NCI-H2196 (cell line): ENCODE measurements at regions not wholly inside any gene's neighbourhood (a gene's known extent, or its start where the extent isn't known, plus 50 kb on each side); places are given as distances from the start of the nearest gene placed in this dataset.

ENCODE experiments used
- DNase-seq: peaks from one replicate; lab custom pipeline; 2025; ENCODE audit not compliant: unreplicated experiment; lab: John Stamatoyannopoulos, UW

GRCh38 chr15:39320355-39320754 lies 260.5 kb upstream of the THBS1 start:
- no peak for DNase-seq

- DNase-seq, result no peak
Observed at GRCh38 chr15:39320886-39321285, 260.0 kb upstream of the THBS1 start.

DNA sequence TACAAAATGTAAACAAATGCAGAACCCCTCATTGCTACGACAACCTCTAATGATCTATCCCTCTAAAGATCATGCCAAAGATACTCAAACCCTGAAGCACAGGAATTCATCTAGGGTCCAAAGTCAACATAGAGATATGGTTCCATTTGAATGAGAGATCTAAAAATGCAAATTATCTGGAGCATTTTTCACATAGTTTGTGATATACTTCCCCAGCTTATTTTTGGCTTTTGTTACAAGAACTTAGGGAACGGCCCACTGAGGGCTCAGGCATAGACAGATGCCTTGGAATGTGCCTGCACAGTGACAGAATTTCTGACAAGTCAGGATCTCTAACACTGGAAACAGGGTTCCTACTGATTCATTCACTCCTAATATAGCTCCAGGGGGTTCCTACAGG lies 258.9 kb upstream of the THBS1 start:
- no peak for DNase-seq

GRCh38 chr15:39323157-39323556 lies 257.7 kb upstream of the THBS1 start:
- DNase-seq, result no peak

DNA sequence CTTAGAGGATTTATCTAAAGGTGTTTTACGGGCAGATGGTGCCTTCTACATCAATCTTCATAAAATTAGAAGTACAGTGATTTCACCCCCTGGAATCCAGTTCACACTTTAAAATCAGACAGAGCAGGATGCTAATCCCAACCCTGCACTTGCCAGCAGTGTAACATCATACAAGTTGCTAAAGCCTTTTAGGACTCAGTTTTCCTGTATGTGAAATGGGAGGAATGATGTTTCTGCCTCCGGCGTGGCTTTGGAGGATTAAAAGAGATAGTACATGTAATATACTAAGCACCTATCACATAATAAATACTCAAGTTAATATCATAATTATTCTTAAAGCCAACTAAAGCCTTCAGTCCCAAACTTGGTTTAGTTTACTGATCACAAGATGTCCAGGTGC lies 257.2 kb upstream of the THBS1 start:
- no peak for DNase-seq

DNA sequence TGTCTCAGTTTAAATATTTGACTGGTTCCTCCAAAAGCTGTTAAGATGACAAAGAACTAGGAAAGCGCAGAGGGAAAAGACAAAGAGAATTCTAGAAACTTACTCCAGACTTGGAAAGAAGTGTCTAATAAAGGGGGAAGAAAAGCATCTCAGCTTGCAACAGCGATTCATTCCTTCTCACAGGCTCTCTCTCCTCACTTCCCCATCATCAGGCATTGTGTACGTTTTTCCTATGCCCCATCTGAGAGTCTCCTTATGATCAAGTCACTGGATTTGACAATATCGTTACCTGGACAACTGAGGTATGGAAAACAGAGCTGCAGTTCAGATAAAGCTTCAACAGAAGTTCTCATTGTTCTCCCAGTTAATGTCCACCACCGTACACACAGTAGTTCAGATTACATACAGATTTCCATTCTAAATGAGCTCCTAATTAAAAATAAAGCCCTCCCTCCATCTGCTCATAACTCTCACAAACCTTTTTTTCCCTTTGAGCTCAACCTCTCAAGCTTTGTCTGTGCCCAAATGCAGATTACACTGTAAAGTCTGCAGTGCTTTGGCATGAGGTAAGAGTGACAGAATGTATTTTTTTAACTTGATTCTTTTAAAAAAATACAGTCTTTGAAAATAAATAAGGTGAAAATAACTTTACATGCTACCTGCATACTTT lies 254.4 kb upstream of the THBS1 start:
- no peak for DNase-seq

- no peak for DNase-seq
Observed at GRCh38 chr15:39327005-39327730, 253.7 kb upstream of the THBS1 start.

DNA sequence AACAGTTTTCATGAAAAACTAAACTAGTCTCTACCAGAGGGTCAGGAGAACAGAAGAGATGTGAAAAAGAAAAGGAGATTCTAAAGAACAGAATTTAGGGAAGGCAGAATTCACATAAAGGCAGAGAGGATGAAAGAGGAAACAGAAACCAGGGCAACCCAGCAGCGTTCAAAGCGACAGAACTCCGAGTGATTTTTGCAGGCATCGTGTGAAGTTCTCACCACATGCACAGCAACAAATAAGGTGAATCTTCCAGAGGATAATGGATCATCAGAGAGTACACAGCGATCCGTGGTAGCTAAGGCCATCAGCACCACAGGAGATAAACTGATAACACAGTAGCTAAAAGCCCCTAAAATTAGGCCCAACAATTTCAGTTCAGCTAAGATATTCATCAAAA lies 250.8 kb upstream of the THBS1 start:
- no peak for DNase-seq

DNA sequence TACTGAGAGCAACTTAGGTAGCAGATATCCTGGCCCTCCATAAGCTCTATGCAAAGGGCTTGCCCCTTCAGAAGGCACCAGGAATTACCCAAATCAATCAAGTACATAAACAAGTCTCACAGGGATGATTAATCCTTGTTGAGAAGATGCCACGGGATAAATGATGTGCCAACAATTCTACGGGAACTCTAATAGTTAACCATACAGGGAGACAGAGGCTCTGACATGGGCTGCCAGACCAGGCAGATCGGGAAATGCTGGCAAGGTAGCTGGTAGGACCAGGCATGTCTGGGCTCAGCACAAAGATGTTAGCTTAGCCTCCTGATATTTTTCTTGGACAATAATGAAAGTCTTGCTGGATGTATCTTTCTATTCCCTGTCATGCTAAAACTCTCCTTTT lies 249.3 kb upstream of the THBS1 start:
- DNase-seq, result no peak

DNA sequence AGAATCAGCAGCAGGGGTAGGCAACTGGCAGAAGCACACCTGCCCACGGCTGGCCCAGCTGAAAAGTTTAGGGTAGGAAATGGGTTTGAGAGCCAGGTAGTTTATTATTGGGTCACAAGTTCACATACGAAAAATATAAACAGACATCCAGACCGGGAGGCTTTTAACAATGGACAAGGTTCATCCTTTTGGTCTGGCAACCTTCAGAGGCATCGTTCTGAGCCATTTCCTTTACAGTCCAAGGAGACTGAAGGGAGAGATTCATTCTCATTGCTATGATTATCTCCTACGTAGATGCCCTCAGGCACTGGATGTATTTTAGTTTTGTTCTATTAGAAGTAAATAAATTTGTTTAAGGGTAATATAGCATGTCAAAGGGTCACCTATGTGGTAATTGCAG lies 248.0 kb upstream of the THBS1 start:
- no peak for DNase-seq

- no peak for DNase-seq
Observed at GRCh38 chr15:39333393-39333792, 247.5 kb upstream of the THBS1 start.

GRCh38 chr15:39333896-39334295 lies 247.0 kb upstream of the THBS1 start:
- no peak for DNase-seq

- no peak for DNase-seq
Observed at GRCh38 chr15:39336926-39337325, 244.0 kb upstream of the THBS1 start.

GRCh38 chr15:39338251-39338650 lies 242.6 kb upstream of the THBS1 start:
- no peak for DNase-seq

DNA sequence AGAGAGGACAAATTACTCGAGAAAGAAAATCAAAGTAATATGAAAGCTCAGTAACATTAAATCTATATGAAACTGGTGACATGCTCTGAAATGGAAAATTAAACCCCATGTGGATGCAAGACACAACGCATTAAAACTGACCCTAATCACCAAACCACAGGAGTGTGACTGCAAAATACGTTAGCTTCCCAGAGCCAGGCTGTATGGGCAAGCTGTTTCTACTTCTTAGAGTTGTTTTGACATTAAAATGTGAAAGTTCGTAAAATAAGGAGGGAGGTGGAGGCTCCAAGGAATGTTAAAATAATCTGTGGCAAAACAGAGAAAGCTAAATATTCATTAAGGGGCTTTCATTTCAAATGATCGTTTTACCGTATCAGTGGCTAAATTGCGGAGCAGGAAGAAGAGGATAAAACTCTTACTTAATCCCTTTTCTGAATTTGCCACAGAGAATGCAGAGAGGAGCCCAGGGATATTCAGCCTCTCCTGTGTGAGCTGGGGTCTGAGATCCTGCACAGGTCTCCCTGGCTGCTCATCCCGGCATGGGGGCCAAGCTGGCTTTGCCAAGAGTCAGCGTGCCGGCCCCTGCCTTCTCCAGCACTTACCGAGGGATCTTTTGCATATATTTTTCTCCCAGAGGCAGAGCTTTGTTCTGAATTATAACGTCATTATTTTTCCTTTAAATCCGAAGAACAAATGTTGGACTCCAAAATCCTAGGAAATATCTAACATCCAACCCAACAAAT lies 239.8 kb upstream of the THBS1 start:
- no peak for DNase-seq

- DNase-seq, result no peak
Observed at GRCh38 chr15:39344662-39345141, 236.2 kb upstream of the THBS1 start.

- no peak for DNase-seq
Observed at GRCh38 chr15:39345176-39345575, 235.7 kb upstream of the THBS1 start.

DNA sequence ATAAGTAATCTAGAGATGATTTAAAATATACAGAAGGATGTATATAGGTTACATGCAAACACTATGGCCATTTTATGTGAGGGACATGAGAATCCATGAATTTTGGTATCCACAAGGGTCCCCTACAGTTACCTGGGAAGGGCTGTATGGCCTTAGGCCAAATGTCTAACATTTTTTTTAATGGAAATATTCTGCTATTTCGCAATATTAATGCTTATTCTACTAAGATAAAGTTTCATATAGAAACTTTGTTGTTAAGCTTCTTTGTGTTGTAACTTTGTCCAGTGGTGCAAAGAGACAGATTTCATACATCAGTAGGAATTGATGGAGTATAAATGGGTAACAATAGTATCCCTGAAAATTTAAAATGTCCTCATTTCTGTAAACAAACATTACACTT lies 233.4 kb upstream of the THBS1 start:
- no peak for DNase-seq

GRCh38 chr15:39350785-39351184 lies 230.1 kb upstream of the THBS1 start:
- no peak for DNase-seq

GRCh38 chr15:39354189-39354588 lies 226.7 kb upstream of the THBS1 start:
- no peak for DNase-seq

GRCh38 chr15:39357480-39358268 lies 223.2 kb upstream of the THBS1 start:
- DNase-seq, result no peak
